Fibroblast of pulmonary artery (primary cell): ENCODE measurements at regions not wholly inside any gene's neighbourhood (a gene's known extent, or its start where the extent isn't known, plus 50 kb on each side); places are given as distances from the start of the nearest gene placed in this dataset.

ENCODE experiments used
- DNase-seq: peaks from one replicate; pipeline ENCODE4 v3.0.0-alpha.2; 2010; ENCODE audit warnings: low read depth
- H3K4me3 ChIP-seq: replicated peaks from 2 replicates; pipeline ENCODE4 v1.5.1; 2011; ENCODE audit warnings: low read depth, mild to moderate bottlenecking, control low read depth, low read length, moderate library complexity
- TF ChIP-seq, protein P1 (sequence below): IDR thresholded peaks from 2 replicates; pipeline ENCODE4 v1.5.1; 2011; ENCODE audit warnings: mild to moderate bottlenecking, control low read depth, low read length, inconsistent platforms; ENCODE audit errors: missing control alignments

GRCh38 chr3:89586676-89587075, 479.3 kb downstream of the EPHA3 start:
- no peak for DNase-seq
- no peak overlapping the region for H3K4me3 ChIP-seq
- TF ChIP-seq, protein P1, sequence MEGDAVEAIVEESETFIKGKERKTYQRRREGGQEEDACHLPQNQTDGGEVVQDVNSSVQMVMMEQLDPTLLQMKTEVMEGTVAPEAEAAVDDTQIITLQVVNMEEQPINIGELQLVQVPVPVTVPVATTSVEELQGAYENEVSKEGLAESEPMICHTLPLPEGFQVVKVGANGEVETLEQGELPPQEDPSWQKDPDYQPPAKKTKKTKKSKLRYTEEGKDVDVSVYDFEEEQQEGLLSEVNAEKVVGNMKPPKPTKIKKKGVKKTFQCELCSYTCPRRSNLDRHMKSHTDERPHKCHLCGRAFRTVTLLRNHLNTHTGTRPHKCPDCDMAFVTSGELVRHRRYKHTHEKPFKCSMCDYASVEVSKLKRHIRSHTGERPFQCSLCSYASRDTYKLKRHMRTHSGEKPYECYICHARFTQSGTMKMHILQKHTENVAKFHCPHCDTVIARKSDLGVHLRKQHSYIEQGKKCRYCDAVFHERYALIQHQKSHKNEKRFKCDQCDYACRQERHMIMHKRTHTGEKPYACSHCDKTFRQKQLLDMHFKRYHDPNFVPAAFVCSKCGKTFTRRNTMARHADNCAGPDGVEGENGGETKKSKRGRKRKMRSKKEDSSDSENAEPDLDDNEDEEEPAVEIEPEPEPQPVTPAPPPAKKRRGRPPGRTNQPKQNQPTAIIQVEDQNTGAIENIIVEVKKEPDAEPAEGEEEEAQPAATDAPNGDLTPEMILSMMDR = no peak

GRCh38 chr3:89606151-89606550, 498.7 kb downstream of the EPHA3 start:
- H3K4me3 ChIP-seq = no peak overlapping the region
- peak; percentile 2 for DNase-seq
- TF ChIP-seq, protein P1 = no peak

DNA sequence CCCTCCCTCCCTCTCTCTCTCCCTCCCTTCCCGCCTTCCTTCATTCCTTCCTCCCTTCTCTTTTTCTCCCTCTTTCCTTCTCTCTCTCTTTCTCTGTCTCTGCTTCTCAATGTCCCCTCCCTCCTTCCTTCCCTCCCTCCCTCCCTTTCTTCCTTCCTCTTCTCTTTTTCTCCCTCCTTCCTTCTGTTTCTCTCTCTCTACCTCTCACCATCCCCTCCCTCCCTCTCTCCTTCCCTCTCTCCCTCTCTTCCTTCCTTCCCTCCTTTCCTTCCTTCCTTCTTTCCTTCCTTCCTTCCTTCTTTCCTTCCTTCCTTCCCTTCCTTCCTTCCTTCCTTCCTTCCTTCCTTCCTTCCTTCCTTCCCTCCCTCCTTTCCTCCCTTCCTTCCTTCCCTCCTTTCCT, 504.6 kb downstream of the EPHA3 start:
- H3K4me3 ChIP-seq = no peak overlapping the region
- DNase-seq = no peak
- TF ChIP-seq, protein P1 = no peak

DNA sequence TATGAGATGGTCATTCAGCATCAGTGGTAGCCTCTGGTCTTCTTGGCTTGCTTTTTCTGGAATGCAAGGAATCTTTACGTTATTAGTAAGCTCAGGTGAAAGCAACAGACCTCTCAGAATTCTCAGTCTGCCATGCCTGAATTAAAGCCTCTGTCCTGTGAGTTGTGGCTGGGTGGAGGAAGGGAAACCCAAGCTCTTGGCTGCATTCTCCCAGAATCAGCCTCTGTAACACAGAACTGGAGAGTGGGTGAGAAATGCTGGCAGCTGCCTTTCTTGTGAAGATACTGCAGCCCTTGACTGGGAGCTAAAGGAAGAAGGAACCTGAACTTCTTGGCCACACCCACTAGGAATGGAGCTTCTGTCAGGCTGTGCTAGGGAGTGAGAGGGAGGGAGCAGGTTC, 505.8 kb downstream of the EPHA3 start:
- DNase-seq = no peak
- TF ChIP-seq, protein P1 = no peak
- no peak overlapping the region for H3K4me3 ChIP-seq

GRCh38 chr3:89617706-89618105, 510.3 kb downstream of the EPHA3 start:
- H3K4me3 ChIP-seq = no peak overlapping the region
- no peak for DNase-seq
- TF ChIP-seq, protein P1 = no peak

DNA sequence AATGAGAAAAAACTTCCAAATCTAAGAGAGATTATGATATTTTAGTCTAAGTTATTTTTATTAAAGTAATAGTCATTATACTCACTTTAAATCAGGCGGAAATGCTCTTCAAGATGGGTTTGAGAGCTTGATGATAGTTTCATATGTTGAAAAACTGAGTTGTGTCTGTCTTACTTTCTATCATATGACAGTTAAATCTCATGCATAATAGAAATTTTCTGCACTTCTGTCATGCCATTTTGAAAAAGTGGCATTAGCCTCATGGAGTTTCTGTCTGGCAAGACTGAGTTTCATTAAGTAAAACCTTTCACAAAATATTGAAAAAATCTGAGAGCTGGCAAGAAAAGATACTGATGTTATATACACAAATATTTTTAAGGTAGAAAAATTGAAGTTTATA, 511.8 kb downstream of the EPHA3 start:
- no peak overlapping the region for H3K4me3 ChIP-seq
- TF ChIP-seq, protein P1 = no peak

DNA sequence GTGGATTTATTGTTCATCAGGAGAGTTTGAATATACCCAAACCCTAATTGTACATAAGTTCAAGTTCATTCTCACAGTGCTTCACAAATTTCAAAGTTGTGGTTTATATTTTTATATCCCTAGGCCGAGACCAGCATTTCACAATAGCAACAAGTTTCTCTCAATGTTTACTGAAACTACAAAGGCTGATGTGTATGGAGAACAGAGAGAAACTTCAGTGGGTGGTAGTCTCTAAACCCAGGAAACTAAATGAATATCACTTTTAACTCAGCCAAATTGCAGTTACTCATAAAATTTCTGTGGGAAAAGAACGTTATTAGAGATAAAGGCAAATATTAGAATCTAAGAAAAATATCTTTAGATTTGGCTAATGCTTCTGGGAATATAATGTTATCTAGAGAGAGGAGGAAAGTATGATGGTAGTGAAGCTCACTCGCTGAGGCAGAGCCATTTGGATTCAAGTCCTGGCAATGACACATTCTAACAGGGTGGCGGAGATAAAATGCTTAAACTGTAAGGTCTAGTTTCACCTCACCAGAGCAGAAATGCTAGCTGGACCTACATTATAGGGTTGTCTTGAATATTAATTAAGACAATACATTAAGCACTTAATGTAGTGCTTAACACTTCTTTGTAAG, 514.8 kb downstream of the EPHA3 start:
- TF ChIP-seq, protein P1 = no peak
- DNase-seq = peak; percentile 2
- no peak overlapping the region for H3K4me3 ChIP-seq

More for the DNA sequence above, 511.8 kb downstream of the EPHA3 start:
- DNase-seq = no peak
